COLO829 (cell line): ENCODE measurements at regions not wholly inside any gene's neighbourhood (a gene's known extent, or its start where the extent isn't known, plus 50 kb on each side); places are given as distances from the start of the nearest gene placed in this dataset.

Experiments
- DNase-seq: peaks from one replicate; pipeline ENCODE4 v3.0.0; 2012; ENCODE audit warnings: low spot score

DNA sequence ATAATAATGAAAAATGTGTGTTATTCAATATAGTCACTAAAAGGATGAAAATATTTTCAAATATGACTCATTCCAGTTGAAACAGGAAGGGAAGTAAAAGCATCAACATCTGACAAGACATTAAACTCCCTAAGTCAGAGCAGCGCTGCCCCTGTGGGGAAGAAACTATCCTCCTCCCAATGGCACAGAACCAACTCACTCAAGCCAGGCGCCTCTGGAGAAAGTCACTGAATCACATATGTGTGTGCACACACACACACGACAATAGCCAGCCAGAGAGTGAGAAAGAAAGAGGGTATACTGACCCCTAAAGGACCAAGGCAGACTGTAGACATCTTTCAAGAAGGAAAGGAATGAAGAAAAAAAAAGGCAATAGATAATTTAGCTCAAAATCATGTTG lies 126.9 kb downstream of the SETD4 start:
- peak; percentile 81 for DNase-seq

DNA sequence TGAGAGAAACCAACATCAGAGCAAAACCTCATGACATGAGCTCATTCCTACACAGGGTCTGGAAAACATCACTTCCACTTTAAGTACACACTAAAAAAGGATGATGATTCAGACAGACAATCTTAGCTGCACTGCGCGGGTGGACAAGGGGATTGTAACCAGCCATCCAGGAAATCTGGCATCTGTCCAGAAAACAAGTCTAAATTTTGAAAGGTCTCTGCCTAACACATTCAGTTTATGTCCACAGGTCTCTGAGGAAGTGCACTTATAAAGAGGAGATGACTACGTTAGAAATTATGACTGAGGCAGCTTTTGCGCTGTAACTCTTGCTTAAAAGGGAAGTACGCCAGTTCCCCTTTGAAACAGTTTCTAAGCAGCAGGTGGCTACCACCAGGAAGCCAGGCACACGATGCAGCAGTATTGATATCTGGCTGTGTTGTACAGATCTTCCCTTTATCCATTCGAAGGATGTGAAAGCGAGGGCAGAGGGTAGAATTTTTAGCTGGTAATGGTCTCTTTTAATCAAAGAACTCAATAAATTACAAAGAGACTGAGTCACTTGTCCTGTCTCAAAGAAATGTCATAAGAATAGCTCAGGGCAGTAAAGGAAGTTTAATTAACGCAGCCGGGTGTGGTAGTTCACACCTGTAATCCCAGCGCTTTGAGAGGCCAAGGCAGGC lies 128.0 kb downstream of the SETD4 start:
- DNase-seq: peak; percentile 73

DNA sequence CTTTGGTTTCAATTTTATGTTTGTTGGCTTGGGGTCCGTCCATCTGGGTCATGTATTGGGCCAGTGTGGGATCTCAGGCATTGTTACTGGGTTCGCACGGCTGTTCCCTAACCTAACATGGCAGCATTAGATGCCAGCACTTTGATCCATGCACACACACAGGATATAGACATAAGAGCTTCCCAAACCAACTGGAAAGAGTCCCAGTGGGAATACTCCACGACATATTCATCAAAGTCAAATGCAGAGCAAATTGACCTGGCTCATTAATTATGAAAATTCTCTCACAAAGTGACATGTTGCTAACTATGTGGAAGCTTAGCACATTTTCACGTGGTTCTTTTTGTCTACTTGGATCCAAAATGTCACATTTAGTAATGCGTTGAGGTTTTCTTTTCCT lies 130.4 kb downstream of the SETD4 start:
- no peak for DNase-seq

DNA sequence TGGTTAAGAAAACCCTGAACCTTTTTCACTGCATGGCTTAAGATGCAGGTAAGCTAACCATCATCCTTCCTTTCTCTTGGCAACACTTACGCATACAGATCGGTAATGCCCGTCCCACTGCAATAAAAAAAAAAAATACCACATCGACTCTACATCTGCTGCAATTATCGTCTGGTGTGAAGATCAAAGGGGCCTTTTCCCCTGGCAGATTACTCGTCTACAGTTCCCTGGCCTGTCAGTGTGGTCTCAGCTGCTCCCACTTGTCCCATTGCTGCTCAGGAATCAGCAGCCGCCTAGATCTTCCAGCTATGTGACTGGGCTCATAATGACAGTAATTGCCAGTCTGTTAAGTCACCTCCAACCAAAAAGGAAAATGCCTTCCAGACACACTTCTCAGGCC lies 133.1 kb downstream of the SETD4 start:
- no peak for DNase-seq

DNA sequence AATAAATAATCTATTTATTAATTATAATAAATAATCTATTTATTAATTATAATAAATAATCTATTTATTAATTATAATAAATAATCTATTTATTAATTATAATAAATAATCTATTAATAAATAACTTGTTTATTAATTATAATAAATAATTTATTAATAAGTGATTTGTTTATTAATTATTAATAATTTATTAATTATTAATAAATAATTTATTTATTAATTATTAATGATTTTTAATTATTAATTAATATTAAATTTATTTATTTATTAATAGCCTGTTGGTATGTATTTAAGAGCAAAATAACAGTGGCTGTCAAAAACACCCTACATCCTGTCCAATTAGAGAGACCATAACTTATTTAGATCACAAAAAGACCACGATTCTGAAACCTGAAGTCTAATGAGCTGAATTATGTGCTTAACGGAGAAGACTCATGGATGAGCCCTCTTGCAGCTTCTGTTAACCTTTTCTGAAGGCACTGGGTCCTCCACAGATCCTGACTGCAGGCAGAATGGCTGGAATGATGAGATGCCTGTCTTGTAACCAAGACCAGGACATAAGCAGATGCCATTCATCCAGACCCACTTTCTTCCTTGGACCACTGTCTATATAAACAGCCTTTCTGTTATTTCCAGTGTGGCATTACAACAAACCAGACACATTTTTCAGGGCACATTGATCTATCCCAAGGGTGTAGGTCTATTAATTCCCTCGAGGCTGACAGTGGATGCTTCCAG lies 134.2 kb downstream of the SETD4 start:
- DNase-seq: no peak

DNA sequence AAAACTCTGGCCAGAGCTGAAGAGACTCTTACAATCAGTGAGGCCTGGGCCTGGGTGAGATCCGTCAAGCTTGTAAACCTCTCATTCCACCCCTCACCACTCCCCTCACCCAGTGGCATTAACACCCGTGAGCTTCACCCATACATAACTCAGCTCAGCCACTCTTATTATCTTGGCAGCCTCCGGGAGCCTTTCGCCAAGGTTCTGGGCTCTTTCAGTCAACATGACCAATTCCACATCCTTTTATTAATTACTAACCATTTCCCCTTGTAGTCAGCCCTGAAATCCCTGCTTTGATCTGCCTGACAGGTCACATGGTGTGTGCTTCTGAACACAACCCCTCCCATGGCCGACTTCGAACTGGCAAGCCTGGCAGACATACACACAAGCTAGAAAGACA lies 134.8 kb downstream of the SETD4 start:
- DNase-seq: peak; percentile 88

DNA sequence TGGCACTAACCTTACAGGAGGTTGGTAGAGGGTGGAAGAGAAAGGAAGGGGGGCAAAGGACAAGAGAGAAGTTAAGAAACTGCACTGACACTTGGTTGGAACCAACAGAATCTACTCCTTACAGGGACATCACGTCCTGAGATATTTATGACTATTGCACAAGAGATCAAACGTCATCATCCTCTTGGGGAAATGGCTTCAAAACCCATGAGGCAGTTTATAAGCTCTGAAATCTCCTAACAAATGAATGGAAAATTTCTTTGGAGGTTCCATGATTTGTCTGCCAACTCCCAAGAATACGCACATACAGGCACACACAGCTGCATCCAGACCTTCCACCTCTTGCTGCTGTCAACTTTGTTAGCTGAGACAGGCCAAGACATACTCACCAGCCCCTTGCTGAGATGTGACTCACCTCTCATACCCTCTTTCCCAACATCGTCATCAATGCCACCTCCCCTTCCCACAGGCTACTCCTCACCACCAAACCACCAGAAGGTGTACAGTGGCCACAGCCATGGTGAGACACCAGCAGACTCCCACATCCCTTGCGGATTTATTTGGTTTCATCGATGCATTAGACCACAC lies 135.5 kb downstream of the SETD4 start:
- DNase-seq: no peak

DNA sequence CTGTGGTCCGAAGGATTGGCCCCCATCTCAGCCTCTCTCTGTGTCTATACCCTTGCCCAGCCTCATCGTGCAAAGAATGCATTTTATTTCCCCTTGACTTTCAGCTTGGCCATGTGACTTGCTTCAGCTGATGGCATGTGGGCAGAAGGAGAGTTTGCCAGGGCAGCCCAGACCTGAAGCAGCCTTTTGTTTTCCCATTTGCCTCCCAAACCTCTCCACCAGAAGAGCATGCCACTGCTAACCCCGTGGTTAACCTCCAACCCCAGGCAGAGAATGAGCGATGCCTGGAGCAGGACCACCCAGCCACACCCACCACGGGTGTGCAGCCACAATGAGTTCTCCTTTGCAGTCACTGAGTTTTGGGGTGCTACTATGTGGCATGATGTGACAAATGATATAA lies 136.4 kb downstream of the SETD4 start:
- peak; percentile 63 for DNase-seq

DNA sequence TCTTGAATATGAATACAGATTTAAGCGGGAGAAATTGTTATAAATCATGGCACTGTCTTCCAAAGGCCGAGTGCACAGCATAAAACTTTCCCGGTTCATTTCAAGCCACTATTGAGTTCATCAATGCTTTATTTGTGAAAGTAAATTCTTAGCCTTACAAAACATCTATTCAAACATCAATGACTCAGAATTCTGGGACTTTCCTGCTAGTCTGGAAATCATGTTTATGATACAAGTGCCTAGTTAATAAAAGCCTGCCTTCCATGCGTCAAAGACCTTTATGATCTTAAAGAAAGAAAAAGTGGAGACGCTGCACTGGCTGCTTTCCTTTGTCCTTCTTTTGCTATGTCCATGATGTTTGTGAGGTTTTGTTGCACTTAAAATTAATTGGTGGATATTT lies 137.7 kb downstream of the SETD4 start:
- peak; percentile 90 for DNase-seq

DNA sequence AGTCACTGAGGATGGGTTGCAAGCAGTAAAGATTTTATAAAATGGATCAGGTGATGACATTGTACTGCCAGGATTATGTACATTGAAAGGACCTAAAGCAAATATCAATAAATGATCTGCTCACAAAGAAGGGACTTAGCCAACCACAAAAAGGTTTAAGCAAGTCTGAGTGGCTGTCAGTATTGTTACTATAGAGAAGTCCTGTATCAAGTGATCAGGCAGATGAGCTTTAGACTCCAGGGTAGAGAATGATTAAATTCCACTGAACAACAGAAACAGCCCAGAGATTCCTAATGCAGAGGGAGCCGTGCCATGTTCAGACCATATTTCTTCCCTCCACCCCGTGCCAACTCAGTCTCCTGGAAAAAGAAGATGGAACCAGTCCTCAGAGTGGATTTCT lies 138.9 kb downstream of the SETD4 start:
- no peak for DNase-seq

DNA sequence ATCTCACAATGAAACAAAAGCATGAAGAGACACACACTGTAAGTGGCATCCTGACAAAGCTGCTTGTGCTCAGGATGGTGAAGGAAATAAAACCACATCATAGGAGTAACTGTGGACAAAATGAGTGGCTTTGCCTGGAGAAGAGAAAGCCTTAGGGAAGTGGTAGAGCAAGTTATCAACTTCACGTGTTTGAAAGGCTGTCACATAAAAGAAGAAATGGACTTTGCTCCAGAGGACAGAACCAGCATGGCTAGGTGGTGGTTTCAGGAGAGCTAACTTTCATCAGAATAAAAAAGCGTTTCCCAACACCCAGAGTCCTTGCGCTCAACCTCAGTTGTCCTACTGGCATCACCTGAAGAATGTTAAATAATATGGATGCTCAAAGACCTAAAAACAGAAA lies 139.9 kb downstream of the SETD4 start:
- no peak for DNase-seq

DNA sequence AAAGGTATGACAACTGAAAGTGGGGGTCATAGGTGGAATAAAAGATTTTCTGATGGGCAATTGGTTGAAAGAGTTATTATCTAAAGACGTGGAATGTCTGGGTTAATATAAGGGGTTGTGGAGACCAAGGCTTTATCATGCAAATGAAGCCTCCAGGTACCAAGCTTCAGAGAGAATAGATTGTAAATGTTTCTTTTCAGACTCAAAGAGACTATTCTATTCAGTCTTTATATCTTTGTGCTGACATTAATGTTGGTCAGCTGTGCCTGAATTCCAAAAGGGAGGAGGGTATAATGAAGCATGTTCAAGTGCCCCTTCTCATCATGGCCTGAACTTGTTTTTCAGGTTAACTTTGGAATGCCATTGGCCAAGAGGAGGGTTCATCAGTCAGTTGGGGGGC lies 145.3 kb downstream of the SETD4 start:
- DNase-seq: no peak

DNA sequence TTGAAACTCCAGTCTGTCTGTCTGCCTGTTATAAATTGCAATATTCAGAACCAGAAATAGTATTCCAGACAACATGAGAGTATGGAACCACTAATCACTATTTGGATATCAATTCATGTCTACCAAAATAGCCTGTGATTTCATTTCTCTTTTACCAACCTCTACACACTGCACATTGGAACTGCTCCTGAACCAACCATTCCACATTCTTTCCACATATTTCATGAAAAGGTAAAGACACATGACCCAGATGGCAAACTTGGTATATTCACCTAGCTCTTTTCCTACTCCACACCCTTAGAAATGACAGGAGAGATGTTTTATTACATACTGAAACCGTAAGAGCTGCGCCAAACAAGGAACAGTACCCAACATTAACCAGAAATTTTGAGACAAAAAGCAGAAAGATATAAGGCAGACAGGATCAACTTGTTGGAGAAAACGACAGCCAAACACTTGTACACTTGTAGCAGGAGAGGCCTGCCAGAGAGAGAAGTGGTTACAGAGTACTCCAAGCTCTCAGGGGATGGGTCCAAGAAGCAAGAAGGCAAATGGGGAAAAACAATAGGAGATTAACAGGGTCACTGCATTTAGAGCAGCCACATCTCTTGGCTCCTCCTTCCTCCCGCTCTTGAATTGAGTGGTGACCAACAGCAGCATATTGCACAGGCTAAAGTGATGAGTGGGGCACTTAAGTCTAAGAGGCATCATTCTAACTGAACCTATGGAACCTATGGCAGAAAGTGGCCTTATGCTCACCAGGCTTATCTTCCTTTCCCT lies 148.7 kb downstream of the SETD4 start:
- no peak for DNase-seq

DNA sequence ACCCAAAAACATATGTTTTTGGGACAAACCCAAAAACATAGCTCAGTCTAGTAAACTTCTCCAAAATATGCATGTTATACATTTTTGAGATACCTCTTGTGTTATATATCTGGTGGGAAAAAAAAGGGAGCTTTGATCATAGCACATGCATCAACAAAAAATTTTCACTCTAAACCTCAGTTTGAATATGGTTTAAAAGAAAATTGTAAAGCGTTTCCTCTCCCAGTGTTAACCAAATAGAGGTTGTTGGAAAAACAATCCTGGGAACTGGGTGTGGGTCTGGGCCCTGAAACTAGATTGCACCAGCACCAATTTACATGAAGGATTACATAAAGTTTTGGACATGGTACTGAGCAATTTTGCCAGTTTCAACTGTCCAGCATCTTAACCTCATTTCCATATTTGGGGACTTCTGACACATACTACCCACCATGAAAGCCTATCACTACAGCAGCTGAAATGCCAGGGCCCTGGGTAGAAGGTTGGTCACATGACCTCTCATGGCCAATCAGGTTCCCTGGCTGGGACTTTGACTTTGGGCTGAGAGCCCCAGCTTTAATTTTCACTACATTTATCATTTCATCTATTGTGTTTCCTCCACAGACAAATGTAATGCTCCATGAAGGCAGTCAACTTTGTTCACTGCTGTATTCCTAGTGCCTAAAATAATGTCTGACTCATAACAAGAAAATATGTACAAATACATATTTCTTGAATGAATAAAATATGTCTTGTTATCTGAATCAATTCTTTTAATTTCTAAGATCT lies 150.7 kb downstream of the SETD4 start:
- no peak for DNase-seq

DNA sequence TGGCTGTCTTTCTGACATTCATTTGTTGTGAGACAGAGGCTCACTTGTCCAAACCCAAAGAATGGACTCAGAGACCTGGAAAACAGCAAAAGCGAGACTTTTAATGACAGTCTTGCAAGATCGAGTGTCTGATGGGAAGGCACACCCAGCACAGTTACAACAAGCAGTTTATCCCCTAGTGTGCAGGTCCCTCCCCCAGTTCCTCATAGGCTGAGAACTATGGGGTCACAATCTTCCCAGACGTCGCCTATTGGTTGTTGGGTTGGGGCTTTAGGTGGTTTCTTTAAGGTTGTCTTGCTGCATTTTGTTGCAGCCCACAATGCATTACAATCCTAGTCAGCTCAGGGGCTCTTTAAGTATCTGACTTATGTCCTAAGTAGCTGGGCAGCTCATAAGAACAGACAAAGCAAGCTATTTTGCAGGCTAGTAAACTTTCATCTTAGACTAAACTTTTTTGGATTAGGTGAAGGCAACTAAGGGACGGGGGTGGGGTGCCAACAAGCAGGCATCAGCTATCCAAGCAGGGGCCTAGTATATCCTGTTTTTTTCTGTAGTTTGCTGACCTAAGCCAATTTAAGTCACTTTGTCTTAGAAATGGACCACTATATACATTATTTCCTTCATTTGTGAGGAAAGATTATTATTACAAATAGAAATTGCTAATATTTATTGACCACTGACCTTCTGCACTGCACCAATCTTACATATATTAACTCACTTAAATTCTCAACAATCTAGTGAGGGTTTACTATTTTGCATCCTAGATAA lies 151.8 kb downstream of the SETD4 start:
- no peak for DNase-seq

DNA sequence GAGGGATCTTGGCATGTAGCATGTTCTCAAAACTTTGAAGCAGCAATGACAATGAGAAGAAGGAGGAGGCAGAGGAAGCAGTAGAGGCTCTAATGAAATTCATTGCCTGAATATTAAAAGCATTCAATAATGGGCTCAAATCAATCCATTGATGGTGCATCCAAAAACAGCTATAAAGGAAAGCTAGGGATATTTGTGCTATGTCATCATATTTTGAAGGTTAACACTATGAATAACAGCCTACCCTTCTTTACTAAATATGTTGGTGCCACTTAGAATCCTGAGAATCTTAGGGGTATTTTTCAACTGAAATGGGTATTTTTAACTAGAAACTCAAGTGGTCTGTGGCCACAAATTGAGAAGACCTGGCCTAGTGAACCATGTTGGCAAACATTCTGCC lies 153.7 kb downstream of the SETD4 start:
- no peak for DNase-seq

DNA sequence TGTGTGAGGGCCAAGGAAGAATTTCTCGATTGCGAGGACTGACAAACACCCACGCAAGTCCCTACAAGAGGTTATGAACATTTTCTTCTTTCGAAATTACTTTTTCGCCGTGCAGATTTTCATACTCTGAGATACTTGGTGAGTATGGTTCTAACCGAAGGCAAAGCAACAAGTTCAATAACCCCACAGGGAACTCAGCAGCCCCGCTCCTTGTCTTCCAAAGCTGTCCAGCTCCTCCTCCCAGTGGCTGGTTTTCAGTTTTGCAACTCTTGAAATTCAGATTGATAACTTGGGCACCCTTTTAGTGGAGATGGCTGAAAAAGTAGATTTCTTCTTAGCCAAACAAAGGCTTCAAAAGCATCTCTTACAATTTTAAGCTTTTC lies 154.4 kb downstream of the SETD4 start:
- DNase-seq: no peak

DNA sequence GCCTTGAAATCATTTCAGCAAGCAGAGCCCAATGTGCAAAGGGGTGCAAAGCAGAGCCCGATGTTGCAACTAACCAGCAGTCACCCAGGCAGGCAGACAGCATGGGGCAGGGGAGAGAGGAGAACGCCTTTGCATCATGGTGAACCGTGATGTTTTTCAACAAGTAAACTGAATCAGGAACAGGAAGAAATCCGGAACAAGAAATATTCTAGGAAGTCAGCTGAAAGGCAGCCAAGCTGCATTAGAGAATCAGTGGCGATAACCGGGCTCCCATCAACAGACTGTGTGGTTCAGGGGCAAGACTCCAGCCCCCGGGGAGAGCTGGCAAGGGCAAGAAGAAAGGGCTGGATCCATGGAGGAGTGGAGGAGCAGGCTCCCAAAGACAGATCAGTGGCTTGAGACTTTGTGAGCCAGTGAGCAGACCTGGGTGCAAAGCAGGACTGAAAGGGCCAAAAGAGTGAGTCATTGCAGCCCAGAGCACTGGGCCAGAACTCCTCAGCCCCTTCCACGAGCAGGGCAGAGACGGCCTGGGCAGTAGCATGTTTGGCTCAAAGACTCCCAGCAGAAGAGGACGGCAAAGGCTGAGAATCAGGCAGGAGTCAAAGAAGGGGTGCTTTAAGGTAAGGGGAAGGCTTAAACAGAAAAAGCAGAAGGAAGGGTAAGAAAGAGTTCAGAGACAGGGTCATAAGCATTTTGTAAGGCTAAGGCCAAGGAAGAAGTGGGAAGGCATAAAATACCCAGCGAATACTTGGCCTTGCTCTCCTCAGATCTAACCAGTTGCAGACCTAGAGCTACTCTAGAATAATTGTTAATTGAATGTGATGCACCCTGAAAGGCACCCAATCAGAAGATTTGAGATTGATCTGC lies 155.0 kb downstream of the SETD4 start:
- DNase-seq: no peak

DNA sequence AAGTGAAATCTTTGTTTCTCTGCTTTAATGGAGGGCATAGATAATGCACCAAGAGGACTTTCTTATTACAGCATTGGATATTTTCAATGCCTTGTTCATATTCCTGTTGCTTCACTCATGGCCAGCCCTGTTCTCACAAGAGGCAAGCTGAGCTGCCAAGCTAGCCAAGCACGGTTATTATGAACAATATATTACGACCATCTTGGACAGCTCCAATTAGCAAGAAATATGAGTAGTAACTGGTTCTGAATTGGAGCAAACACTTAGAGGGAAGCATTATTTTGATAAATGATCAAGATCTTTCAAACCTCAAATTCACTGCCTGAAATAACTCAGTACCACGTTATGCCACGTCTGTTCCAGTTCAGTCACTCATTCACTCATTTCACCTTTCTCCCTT lies 159.8 kb downstream of the SETD4 start:
- DNase-seq: no peak

DNA sequence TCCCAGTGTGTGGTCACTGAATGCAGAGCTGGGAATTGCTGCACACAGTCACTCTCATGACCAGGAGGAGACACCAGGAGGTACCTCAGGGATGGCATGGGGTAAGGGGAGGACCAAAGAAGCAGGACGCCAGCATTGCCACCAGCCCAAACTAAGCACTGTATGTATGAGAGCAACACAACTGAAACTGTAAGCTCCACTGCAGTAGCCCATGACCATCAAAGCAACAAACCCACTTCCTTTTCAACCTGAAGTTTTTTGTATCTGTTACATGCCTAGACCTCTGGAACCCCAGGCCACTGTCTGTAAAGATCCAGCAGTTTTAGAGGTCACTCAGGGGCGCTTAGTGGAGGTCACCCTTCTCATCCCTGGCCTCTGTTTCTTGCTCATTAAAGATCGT lies 164.3 kb downstream of the SETD4 start:
- no peak for DNase-seq
